ENCODE measurements at regions not wholly inside any gene's neighbourhood (a gene's known extent, or its start where the extent isn't known, plus 50 kb on each side); places are given as distances from the start of the nearest gene placed in this dataset.

DNA sequence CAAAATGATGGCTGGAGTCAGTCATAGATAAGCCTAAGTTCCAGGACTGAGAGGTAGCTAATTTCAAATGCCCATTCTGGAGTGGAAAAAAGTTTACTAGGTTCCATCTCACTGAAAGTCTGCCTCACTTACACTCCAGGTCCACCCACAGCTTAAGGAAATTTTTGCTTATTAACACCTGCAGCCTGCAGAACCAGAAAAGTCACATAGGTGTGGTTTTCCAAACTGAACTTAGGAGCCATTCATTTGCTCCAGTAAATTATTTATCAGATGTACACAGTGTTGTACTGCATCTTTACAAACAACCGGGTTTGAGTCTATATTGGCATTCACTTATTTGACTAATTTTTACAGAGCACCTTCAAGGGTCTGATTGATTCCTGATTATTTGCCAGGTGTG lies 157.4 kb upstream of the ARID2 start:
- no peaks in the 10 kb centered on the region for H3K4me1 ChIP-seq (ENCODE audit: control insufficient read depth, insufficient read depth, low read length)
- H3K9me3 ChIP-seq (ENCODE audit: control insufficient read depth in 2 of 2, low read length in 2 of 2) = no peaks in the 10 kb centered on the region
- no peak overlapping the region for H3K9ac ChIP-seq (ENCODE audit: low read length in 2 of 2)
- no peaks in the 10 kb centered on the region for H3K27me3 ChIP-seq (ENCODE audit: control insufficient read depth in 1 of 2, insufficient read depth in 2 of 2, low read length in 2 of 2)
- no peak overlapping the region for H3K27ac ChIP-seq (ENCODE audit: low read length)
- no peak overlapping the region for H3K4me3 ChIP-seq (ENCODE audit: low read length in 2 of 2)
- H3K36me3 ChIP-seq (ENCODE audit: control insufficient read depth in 2 of 2, insufficient read depth in 2 of 2, low read length in 2 of 2) = no peaks in the 10 kb centered on the region

GRCh38 chr12:45575417-45575816 lies 154.1 kb upstream of the ARID2 start:
- H3K9me3 ChIP-seq (ENCODE audit: control insufficient read depth in 2 of 2, low read length in 2 of 2) = no peaks in the 10 kb centered on the region
- no peaks in the 10 kb centered on the region for H3K27me3 ChIP-seq (ENCODE audit: control insufficient read depth in 1 of 2, insufficient read depth in 2 of 2, low read length in 2 of 2)
- no peaks in the 10 kb centered on the region for H3K36me3 ChIP-seq (ENCODE audit: control insufficient read depth in 2 of 2, insufficient read depth in 2 of 2, low read length in 2 of 2)
- H3K4me3 ChIP-seq (ENCODE audit: low read length in 2 of 2) = no peak overlapping the region
- no peaks in the 10 kb centered on the region for H3K4me1 ChIP-seq (ENCODE audit: control insufficient read depth, insufficient read depth, low read length)
- no peak overlapping the region for H3K27ac ChIP-seq (ENCODE audit: low read length)
- no peak overlapping the region for H3K9ac ChIP-seq (ENCODE audit: low read length in 2 of 2)

GRCh38 chr12:45575823-45576475 lies 153.6 kb upstream of the ARID2 start:
- no peaks in the 10 kb centered on the region for H3K36me3 ChIP-seq (ENCODE audit: control insufficient read depth in 2 of 2, insufficient read depth in 2 of 2, low read length in 2 of 2)
- no peak overlapping the region for H3K9ac ChIP-seq (ENCODE audit: low read length in 2 of 2)
- no peak overlapping the region for H3K27ac ChIP-seq (ENCODE audit: low read length)
- H3K27me3 ChIP-seq (ENCODE audit: control insufficient read depth in 1 of 2, insufficient read depth in 2 of 2, low read length in 2 of 2) = no peaks in the 10 kb centered on the region
- H3K4me3 ChIP-seq (ENCODE audit: low read length in 2 of 2) = no peak overlapping the region
- no peaks in the 10 kb centered on the region for H3K9me3 ChIP-seq (ENCODE audit: control insufficient read depth in 2 of 2, low read length in 2 of 2)
- no peaks in the 10 kb centered on the region for H3K4me1 ChIP-seq (ENCODE audit: control insufficient read depth, insufficient read depth, low read length)

DNA sequence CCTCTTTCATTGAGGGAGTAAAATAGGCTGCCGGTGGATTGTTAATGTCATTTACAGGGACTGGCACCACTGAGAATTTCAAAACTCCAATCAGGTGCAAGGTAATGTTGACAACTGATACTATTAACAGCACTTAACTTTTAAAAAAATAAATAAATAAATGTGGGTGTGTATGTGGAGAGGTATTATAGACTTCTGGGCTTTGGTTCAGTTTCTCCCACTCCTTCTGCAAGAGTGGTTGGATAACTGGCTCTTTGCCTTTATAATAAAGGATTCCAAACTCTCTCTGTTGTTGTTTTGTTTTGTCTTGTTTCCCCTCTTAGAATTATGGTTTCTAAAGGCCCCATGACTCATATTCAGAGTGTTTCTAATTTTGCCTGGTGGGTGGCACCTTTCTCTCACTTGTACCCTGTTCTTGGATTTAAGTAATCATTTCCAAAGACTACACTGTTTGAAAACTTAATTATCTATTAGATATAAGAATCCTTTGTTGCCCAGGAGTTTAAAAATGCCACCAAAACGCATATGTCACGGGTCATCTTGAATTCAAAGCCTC lies 151.6 kb upstream of the ARID2 start:
- no peak overlapping the region for H3K9ac ChIP-seq (ENCODE audit: low read length in 2 of 2)
- no peak overlapping the region for H3K4me3 ChIP-seq (ENCODE audit: low read length in 2 of 2)
- H3K36me3 ChIP-seq (ENCODE audit: control insufficient read depth in 2 of 2, insufficient read depth in 2 of 2, low read length in 2 of 2) = no peaks in the 10 kb centered on the region
- no peaks in the 10 kb centered on the region for H3K4me1 ChIP-seq (ENCODE audit: control insufficient read depth, insufficient read depth, low read length)
- H3K9me3 ChIP-seq (ENCODE audit: control insufficient read depth in 2 of 2, low read length in 2 of 2) = no peaks in the 10 kb centered on the region
- no peak overlapping the region for H3K27ac ChIP-seq (ENCODE audit: low read length)
- H3K27me3 ChIP-seq (ENCODE audit: control insufficient read depth in 1 of 2, insufficient read depth in 2 of 2, low read length in 2 of 2) = no peaks in the 10 kb centered on the region

DNA sequence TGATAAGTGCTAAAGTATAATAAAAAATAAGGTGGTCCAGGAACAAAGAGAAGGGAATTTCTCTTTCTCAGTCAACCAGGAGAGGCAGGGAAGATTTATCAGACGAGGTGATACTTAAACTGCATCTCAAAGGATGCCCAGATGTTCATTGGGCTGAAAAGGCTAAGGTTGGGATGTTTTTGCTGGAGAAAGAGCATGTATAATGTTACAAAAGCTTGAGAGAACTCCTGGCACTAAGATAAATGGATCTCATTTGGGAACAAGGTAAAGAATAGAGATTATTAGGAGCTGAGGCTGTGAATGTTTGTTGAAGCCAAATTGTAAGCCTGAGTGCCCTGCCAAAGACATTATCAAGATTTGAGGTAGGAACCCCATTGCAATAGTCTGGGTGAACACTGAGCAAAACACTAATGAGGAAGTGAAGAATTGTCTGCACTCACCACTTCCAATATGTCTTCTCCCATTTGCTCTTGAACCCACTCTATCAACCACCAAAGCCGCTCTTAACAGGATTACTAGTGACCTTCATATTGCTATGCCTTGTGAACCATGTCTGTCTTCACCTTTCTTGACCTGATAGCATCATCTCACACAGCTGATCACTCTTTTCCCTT lies 149.0 kb upstream of the ARID2 start:
- Histone ChIP-seq H3K27ac (ENCODE audit: low read length) (no peak overlapping the region), H3K9ac (ENCODE audit: low read length in 2 of 2) (no peak overlapping the region), H3K36me3 (ENCODE audit: control insufficient read depth in 2 of 2, insufficient read depth in 2 of 2, low read length in 2 of 2) (no peaks in the 10 kb centered on the region), H3K27me3 (ENCODE audit: control insufficient read depth in 1 of 2, insufficient read depth in 2 of 2, low read length in 2 of 2) (no peaks in the 10 kb centered on the region), H3K4me3 (ENCODE audit: low read length in 2 of 2) (no peak overlapping the region), H3K9me3 (ENCODE audit: control insufficient read depth in 2 of 2, low read length in 2 of 2) (no peaks in the 10 kb centered on the region), H3K4me1 (ENCODE audit: control insufficient read depth, insufficient read depth, low read length) (no peaks in the 10 kb centered on the region)

GRCh38 chr12:45581112-45581511 lies 148.4 kb upstream of the ARID2 start:
- Histone ChIP-seq H3K36me3 (ENCODE audit: control insufficient read depth in 2 of 2, insufficient read depth in 2 of 2, low read length in 2 of 2) (no peaks in the 10 kb centered on the region), H3K9me3 (ENCODE audit: control insufficient read depth in 2 of 2, low read length in 2 of 2) (no peaks in the 10 kb centered on the region), H3K4me3 (ENCODE audit: low read length in 2 of 2) (no peak overlapping the region), H3K9ac (ENCODE audit: low read length in 2 of 2) (no peak overlapping the region), H3K27ac (ENCODE audit: low read length) (no peak overlapping the region), H3K27me3 (ENCODE audit: control insufficient read depth in 1 of 2, insufficient read depth in 2 of 2, low read length in 2 of 2) (no peaks in the 10 kb centered on the region), H3K4me1 (ENCODE audit: control insufficient read depth, insufficient read depth, low read length) (no peaks in the 10 kb centered on the region)

- Histone ChIP-seq H3K4me1 (ENCODE audit: control insufficient read depth, insufficient read depth, low read length) (no peaks in the 10 kb centered on the region), H3K4me3 (ENCODE audit: low read length in 2 of 2) (no peak overlapping the region), H3K27me3 (ENCODE audit: control insufficient read depth in 1 of 2, insufficient read depth in 2 of 2, low read length in 2 of 2) (no peaks in the 10 kb centered on the region), H3K9me3 (ENCODE audit: control insufficient read depth in 2 of 2, low read length in 2 of 2) (no peaks in the 10 kb centered on the region), H3K9ac (ENCODE audit: low read length in 2 of 2) (no peak overlapping the region), H3K36me3 (ENCODE audit: control insufficient read depth in 2 of 2, insufficient read depth in 2 of 2, low read length in 2 of 2) (no peaks in the 10 kb centered on the region), H3K27ac (ENCODE audit: low read length) (no peak overlapping the region)
These were observed 147.0 kb upstream of the ARID2 start for GRCh38 chr12:45582536-45582935.

GRCh38 chr12:45582986-45583659 lies 146.4 kb upstream of the ARID2 start:
- no peaks in the 10 kb centered on the region for H3K27me3 ChIP-seq (ENCODE audit: control insufficient read depth in 1 of 2, insufficient read depth in 2 of 2, low read length in 2 of 2)
- no peaks in the 10 kb centered on the region for H3K4me1 ChIP-seq (ENCODE audit: control insufficient read depth, insufficient read depth, low read length)
- no peak overlapping the region for H3K27ac ChIP-seq (ENCODE audit: low read length)
- H3K4me3 ChIP-seq (ENCODE audit: low read length in 2 of 2) = no peak overlapping the region
- H3K9me3 ChIP-seq (ENCODE audit: control insufficient read depth in 2 of 2, low read length in 2 of 2) = no peaks in the 10 kb centered on the region
- no peaks in the 10 kb centered on the region for H3K36me3 ChIP-seq (ENCODE audit: control insufficient read depth in 2 of 2, insufficient read depth in 2 of 2, low read length in 2 of 2)
- no peak overlapping the region for H3K9ac ChIP-seq (ENCODE audit: low read length in 2 of 2)

DNA sequence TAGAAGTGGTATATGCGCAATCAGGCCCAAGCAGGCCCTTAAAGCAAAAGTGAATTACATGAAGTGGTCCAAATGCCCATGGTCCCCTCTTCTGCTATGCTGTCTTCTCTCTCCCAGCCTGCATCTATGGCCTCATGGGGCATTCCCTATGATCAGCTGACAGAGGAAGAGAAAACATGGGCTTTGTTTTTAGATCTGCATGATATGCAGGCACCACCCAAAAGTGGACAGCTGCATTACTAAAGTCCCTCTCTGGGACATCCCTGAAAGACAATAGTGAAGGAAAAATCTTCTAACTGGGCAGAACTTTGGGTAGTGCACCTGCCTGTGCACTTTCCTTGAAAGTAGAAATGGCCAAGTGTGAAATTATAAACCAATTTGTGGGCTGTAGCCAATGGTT lies 145.2 kb upstream of the ARID2 start:
- Histone ChIP-seq H3K27ac (ENCODE audit: low read length) (no peak overlapping the region), H3K9me3 (ENCODE audit: control insufficient read depth in 2 of 2, low read length in 2 of 2) (no peaks in the 10 kb centered on the region), H3K9ac (ENCODE audit: low read length in 2 of 2) (no peak overlapping the region), H3K36me3 (ENCODE audit: control insufficient read depth in 2 of 2, insufficient read depth in 2 of 2, low read length in 2 of 2) (no peaks in the 10 kb centered on the region), H3K27me3 (ENCODE audit: control insufficient read depth in 1 of 2, insufficient read depth in 2 of 2, low read length in 2 of 2) (no peaks in the 10 kb centered on the region), H3K4me3 (ENCODE audit: low read length in 2 of 2) (no peak overlapping the region), H3K4me1 (ENCODE audit: control insufficient read depth, insufficient read depth, low read length) (no peaks in the 10 kb centered on the region)

- Histone ChIP-seq H3K27me3 (ENCODE audit: control insufficient read depth in 1 of 2, insufficient read depth in 2 of 2, low read length in 2 of 2) (no peaks in the 10 kb centered on the region), H3K36me3 (ENCODE audit: control insufficient read depth in 2 of 2, insufficient read depth in 2 of 2, low read length in 2 of 2) (no peaks in the 10 kb centered on the region), H3K4me3 (ENCODE audit: low read length in 2 of 2) (no peak overlapping the region), H3K9me3 (ENCODE audit: control insufficient read depth in 2 of 2, low read length in 2 of 2) (no peaks in the 10 kb centered on the region), H3K27ac (ENCODE audit: low read length) (no peak overlapping the region), H3K4me1 (ENCODE audit: control insufficient read depth, insufficient read depth, low read length) (no peaks in the 10 kb centered on the region), H3K9ac (ENCODE audit: low read length in 2 of 2) (no peak overlapping the region)
These were observed 143.8 kb upstream of the ARID2 start for GRCh38 chr12:45585522-45586230.

Data from stomach smooth muscle (tissue), 2 donors.